DMS114 treated with DMSO at 0.1 percent for 48 hours (cell line): ENCODE measurements at regions not wholly inside any gene's neighbourhood (a gene's known extent, or its start where the extent isn't known, plus 50 kb on each side); places are given as distances from the start of the nearest gene placed in this dataset.
"Not testable (repeated sequence)": the region's sequence is repeated elsewhere in the genome, so short reads cannot be mapped to it uniquely, and the experiment has no call there.

Experiments
- DNase-seq: peaks from one replicate; lab custom pipeline; 2025; ENCODE audit not compliant: unreplicated experiment; lab: John Stamatoyannopoulos, UW

DNA sequence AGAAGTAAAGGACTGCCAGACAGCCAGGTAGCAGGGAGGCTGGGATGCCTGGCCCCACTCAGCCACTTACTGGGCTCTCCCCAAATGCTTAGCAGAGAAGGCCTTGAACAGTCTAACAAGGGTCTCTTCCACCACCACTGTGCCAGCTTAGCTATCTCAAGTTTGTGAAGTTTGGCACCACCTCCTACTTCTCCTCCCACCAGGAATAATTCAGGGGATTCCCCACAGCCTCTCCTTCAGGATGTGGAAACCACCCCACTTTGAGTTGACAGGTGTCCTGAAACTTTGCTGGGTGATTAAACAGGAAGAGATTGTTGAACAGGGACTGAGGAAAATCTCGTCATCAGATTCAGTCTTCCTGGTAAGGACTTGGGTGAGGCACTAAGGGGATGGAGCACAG lies 59.4 kb upstream of the ATP1B1 start:
- no peak for DNase-seq

DNA sequence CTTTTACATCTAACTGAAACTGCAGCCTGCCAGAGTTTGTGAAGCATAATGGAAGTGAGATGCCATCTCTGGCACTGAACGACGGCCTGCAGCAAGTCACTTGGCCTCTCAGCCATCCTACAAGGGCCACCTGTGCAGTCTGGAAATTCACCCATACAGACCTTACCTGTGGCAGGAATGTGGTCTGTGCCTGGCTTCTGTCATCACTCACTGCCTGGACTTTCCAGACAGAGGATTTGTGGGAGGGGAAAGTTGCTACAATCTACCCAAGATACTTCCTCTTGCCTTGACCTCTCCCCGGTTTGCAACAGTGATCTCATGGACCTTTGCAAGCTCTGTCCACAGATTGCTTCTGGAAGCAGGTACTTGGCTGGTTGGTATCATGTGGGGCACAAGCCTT lies 58.4 kb upstream of the ATP1B1 start:
- no peak for DNase-seq

DNA sequence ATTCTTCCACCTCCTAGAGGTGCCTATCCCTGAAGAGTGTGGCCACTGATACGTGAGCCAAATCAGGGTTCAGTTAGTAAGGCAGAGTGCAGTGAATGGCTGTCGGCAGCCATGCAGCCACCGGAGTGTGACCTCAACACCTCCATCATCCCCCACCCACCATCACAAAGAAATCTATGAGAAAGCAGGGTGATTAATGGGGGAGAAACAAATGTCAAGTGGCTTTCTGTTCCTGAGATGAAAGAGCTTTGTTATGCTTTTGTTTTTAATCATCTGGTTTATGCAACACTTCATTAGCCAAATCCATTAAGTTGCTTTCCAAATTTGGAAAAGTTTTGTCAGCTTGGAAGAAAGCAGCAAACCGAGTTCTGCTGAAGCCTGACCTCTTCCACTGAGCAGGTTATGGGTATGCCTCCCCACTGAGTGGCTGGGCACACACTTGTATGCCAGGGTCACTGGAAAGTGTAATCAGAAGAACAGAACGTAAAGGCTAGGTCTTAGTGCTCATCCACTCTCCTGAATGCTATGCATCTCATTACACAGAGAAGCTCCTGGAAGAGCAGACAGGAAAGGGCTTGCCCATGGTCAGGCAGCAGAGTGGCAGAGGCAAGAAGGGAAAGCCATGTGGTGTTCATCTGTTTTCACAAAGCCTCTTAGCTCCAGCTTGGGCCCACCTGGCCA lies 57.1 kb upstream of the ATP1B1 start:
- DNase-seq, result no peak

DNA sequence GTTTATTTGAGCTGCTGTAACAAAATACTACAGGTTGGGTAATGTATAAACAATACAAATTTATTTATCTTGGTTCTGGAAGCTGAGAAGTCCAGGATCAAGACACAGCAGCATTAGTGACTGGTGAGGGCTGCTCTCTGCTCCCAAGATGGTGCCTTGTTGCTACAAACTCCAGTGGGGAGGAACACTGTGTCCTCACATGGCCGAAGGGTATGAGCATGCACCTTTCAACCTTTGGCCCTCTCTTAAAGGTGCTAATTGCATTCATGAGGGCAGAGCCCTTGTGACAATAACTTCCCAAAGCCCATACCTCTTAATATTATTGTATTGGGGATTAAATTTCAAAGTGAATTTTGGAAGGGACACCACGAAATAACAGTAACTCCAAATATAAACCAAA lies 55.3 kb upstream of the ATP1B1 start:
- no peak for DNase-seq

- DNase-seq, result not testable (repeated sequence)
These were observed 54.3 kb upstream of the ATP1B1 start for GRCh38 chr1:169052171-169052570.

DNA sequence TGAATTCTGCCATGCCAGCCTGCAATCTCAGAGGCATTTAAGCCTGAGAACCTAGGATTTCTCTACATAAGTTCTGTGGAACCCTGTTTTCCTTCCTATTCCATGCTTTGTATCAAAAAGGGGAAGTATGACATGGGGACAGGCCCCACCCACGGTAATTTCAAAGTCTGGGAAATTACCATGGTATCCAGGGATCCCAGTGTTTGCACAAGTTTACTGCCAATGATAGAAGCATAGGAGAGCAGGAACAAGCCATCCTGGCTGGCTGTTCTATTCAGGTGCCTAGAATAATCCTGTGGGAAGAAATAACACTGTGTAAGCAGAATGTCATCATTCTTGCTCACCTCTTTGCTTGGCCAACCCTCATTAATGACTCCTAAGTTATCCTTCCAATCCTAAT lies 53.8 kb upstream of the ATP1B1 start:
- DNase-seq, result no peak

DNA sequence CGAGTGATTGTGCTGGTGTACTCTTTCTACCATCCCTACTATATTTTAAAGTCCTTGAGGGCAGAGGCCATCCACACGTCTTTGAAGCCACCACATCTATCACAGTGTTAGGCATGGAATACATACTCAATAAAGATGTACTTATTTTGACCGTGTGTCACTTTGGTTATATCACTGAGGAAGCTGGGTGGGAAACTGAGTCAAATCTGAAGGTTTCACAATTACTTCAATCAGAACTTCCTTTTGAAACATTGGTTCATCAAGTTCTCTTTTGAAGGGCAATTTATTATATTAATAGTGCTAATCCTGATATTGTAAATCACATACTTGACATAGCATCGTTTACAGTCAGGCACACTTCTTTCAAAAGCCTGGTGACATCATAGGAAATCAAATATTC lies 53.3 kb upstream of the ATP1B1 start:
- no peak for DNase-seq
